ENCODE measurements at regions not wholly inside any gene's neighbourhood (a gene's known extent, or its start where the extent isn't known, plus 50 kb on each side); places are given as distances from the start of the nearest gene placed in this dataset.

GRCh38 chr7:41878309-41879295 is 175.7 kb upstream of the INHBA start:
- DNase-seq: no peak

GRCh38 chr7:41877118-41877517 is 174.2 kb upstream of the INHBA start:
- no peak for DNase-seq

GRCh38 chr7:41875513-41875912 is 172.6 kb upstream of the INHBA start:
- no peak for DNase-seq

GRCh38 chr7:41874201-41874785 is 171.4 kb upstream of the INHBA start:
- DNase-seq: no peak

GRCh38 chr7:41873741-41874140 is 170.9 kb upstream of the INHBA start:
- no peak for DNase-seq

GRCh38 chr7:41872966-41873365 is 170.1 kb upstream of the INHBA start:
- DNase-seq: no peak

- DNase-seq: no peak
Measured at GRCh38 chr7:41870461-41871138, 167.7 kb upstream of the INHBA start.

- no peak for DNase-seq
Measured at GRCh38 chr7:41869997-41870396, 167.1 kb upstream of the INHBA start.

GRCh38 chr7:41869596-41869995 is 166.7 kb upstream of the INHBA start:
- no peak for DNase-seq

- DNase-seq: no peak
Measured at GRCh38 chr7:41869091-41869490, 166.2 kb upstream of the INHBA start.

- no peak for DNase-seq
Measured at GRCh38 chr7:41867639-41868280, 164.9 kb upstream of the INHBA start.

GRCh38 chr7:41862261-41862660 is 159.4 kb upstream of the INHBA start:
- no peak for DNase-seq

GRCh38 chr7:41861642-41862041 is 158.8 kb upstream of the INHBA start:
- no peak for DNase-seq

- DNase-seq: no peak
Measured at GRCh38 chr7:41858201-41858600, 155.3 kb upstream of the INHBA start.

GRCh38 chr7:41855798-41856197 is 152.9 kb upstream of the INHBA start:
- DNase-seq: no peak

GRCh38 chr7:41847606-41848005 is 144.7 kb upstream of the INHBA start:
- no peak for DNase-seq

- no peak for DNase-seq
Measured at GRCh38 chr7:41847151-41847550, 144.3 kb upstream of the INHBA start.

- no peak for DNase-seq
Measured at GRCh38 chr7:41842956-41843355, 140.1 kb upstream of the INHBA start.

- no peak for DNase-seq
Measured at GRCh38 chr7:41837916-41838315, 135.0 kb upstream of the INHBA start.

- DNase-seq: no peak
Measured at GRCh38 chr7:41835976-41836530, 133.2 kb upstream of the INHBA start.
